ENCODE measurements at regions not wholly inside any gene's neighbourhood (a gene's known extent, or its start where the extent isn't known, plus 50 kb on each side); places are given as distances from the start of the nearest gene placed in this dataset.
"Not testable (repeated sequence)": the region's sequence is repeated elsewhere in the genome, so short reads cannot be mapped to it uniquely, and the experiment has no call there.

DNA sequence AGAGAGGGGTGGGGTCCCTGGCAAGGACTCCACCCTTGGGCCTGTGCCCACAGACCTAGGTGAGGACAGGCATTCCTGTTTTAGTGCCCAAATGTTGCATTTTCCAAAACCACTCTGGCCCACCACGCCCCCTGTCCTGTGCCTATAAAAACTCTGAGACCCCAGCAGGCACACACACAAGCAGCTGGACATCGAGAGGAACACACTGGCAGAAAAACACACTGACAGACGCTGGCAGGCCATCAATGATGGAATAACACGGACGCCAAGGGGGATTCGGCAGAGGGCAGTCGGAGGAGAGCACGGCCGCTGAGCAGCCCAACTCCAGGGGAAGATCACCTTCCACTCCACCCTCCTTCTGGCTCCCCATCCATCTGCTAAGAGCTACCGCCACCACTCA is 386.9 kb upstream of the AUTS2 start (continued):
- TF ChIP-seq ZNF404 (tag by site-specific recombination; IDR thresholded peaks at IDR 0.05) (no peak), ZBTB48 (tag by site-specific recombination; IDR thresholded peaks at IDR 0.05) (no peak), ZNF239 (tag by site-specific recombination; IDR thresholded peaks at IDR 0.05) (no peak), SP7 (tag by site-specific recombination; IDR thresholded peaks at IDR 0.05) (no peak)
- TF ChIP-seq, protein P1, sequence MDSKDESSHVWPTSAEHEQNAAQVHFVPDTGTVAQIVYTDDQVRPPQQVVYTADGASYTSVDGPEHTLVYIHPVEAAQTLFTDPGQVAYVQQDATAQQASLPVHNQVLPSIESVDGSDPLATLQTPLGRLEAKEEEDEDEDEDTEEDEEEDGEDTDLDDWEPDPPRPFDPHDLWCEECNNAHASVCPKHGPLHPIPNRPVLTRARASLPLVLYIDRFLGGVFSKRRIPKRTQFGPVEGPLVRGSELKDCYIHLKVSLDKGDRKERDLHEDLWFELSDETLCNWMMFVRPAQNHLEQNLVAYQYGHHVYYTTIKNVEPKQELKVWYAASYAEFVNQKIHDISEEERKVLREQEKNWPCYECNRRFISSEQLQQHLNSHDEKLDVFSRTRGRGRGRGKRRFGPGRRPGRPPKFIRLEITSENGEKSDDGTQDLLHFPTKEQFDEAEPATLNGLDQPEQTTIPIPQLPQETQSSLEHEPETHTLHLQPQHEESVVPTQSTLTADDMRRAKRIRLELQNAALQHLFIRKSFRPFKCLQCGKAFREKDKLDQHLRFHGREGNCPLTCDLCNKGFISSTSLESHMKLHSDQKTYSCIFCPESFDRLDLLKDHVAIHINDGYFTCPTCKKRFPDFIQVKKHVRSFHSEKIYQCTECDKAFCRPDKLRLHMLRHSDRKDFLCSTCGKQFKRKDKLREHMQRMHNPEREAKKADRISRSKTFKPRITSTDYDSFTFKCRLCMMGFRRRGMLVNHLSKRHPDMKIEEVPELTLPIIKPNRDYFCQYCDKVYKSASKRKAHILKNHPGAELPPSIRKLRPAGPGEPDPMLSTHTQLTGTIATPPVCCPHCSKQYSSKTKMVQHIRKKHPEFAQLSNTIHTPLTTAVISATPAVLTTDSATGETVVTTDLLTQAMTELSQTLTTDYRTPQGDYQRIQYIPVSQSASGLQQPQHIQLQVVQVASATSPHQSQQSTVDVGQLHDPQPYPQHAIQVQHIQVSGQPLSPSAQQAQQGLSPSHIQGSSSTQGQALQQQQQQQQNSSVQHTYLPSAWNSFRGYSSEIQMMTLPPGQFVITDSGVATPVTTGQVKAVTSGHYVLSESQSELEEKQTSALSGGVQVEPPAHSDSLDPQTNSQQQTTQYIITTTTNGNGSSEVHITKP (tag by site-specific recombination; IDR thresholded peaks at IDR 0.05), result no peak

DNA sequence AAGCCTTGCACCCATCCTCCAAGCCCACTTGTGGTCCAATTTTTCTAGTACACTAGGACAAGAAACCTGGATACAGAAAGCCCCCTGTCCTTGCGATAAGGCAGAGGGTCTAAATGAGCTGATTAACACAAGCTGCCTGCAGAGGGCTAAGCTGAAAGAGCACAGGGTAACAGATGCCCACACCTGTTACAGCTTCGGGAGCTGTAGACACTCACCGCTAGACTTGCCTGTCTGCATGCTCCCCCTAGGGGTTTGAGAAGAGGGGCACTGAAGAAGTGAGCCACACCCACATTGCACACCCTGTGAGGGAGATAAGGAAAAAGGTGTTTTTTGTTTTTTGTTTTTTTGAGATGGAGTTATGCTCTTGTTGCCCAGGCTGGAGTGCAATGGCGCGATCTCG is 386.5 kb upstream of the AUTS2 start:
- Histone ChIP-seq H3K4me1 (ENCODE audit: control insufficient read depth, insufficient read depth, low read length) (no peaks in the 10 kb centered on the region), H3K36me3 (ENCODE audit: control insufficient read depth in 2 of 2, insufficient read depth in 1 of 2, low read length in 2 of 2) (no peaks in the 10 kb centered on the region), H3K9me3 (ENCODE audit: control insufficient read depth, insufficient read depth, low read depth, low read length) (no peaks in the 10 kb centered on the region), H3K4me3 (ENCODE audit: low read depth, low read length) (no peak overlapping the region), H3K27ac (ENCODE audit: extremely low read depth, low read depth, low read length) (no peak overlapping the region)
- ChIA-PET CTCF (interaction anchor here (0.7 kb wide), 2 partner anchors 155 to 465 kb away, joined by 4 to 5 read pairs; no protein-coding TSS in a partner anchor), POLR2A (no interaction called here)
- TF ChIP-seq ZNF558 (tag by site-specific recombination; IDR thresholded peaks at IDR 0.05) (no peak), SCRT2 (tag by site-specific recombination; IDR thresholded peaks at IDR 0.05) (0 out of 2 replicates have a peak, but pooled peaks have one; percentile 29), ZNF514 (tag by site-specific recombination; IDR thresholded peaks at IDR 0.05) (no peak)

DNA sequence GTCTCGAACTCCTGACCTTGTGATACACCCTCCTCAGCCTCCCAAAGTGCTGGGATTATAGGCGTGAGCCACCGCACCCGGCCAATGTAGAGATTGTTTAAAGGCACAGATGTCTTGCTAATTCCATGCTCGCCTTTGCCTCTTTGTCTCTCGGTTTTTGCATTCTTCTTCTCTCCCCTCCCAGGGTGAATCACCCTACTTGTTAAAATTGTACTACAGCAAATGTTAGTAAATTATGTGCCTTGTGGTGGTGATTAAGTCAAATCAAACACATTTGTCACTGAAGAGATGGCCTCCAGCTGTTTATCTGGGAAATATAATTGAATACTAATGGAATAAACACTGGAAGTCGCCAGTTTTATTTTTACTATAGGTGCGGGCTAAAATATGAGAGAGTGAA is 384.4 kb upstream of the AUTS2 start:
- Histone ChIP-seq H3K4me1 (ENCODE audit: control insufficient read depth, insufficient read depth, low read length) (no peaks in the 10 kb centered on the region), H3K9me3 (ENCODE audit: control insufficient read depth, insufficient read depth, low read depth, low read length) (no peaks in the 10 kb centered on the region), H3K4me3 (ENCODE audit: low read depth, low read length) (no peak overlapping the region), H3K36me3 (ENCODE audit: control insufficient read depth in 2 of 2, insufficient read depth in 1 of 2, low read length in 2 of 2) (no peaks in the 10 kb centered on the region), H3K27ac (ENCODE audit: extremely low read depth, low read depth, low read length) (no peak overlapping the region)
- TF ChIP-seq ZNF830 (tag by site-specific recombination; IDR thresholded peaks at IDR 0.05; ENCODE audit: low read depth) (no peak), ZNF391 (tag by site-specific recombination; IDR thresholded peaks at IDR 0.05; ENCODE audit: borderline replicate concordance, low read depth) (no peak), ZFP69B (tag by site-specific recombination; IDR thresholded peaks at IDR 0.05) (no peak), SALL2 (tag by site-specific recombination; IDR thresholded peaks at IDR 0.05; ENCODE audit: borderline replicate concordance) (no peak), ZNF174 (tag by site-specific recombination; IDR thresholded peaks at IDR 0.05) (no peak), ZNF510 (tag by site-specific recombination; IDR thresholded peaks at IDR 0.05; ENCODE audit: insufficient replicate concordance) (no peak), ZNF777 (tag by site-specific recombination; IDR thresholded peaks at IDR 0.05; ENCODE audit: borderline replicate concordance) (no peak), GLI2 (tag by site-specific recombination; IDR thresholded peaks at IDR 0.05; ENCODE audit: borderline replicate concordance, low read depth) (no peak), ZNF133 (tag by site-specific recombination; IDR thresholded peaks at IDR 0.05) (no peak), EGR2 (tag by site-specific recombination; IDR thresholded peaks at IDR 0.05; ENCODE audit: low read depth) (no peak), GLIS1 (tag by site-specific recombination; IDR thresholded peaks at IDR 0.05) (no peak), ZNF37A (tag by site-specific recombination; IDR thresholded peaks at IDR 0.05) (no peak), BCL11B (tag by site-specific recombination; IDR thresholded peaks at IDR 0.05; ENCODE audit: low read depth) (no peak), ZNF837 (tag by site-specific recombination; IDR thresholded peaks at IDR 0.05) (no peak), ZFP37 (tag by site-specific recombination; IDR thresholded peaks at IDR 0.05) (no peak)
- TF ChIP-seq, protein P2, sequence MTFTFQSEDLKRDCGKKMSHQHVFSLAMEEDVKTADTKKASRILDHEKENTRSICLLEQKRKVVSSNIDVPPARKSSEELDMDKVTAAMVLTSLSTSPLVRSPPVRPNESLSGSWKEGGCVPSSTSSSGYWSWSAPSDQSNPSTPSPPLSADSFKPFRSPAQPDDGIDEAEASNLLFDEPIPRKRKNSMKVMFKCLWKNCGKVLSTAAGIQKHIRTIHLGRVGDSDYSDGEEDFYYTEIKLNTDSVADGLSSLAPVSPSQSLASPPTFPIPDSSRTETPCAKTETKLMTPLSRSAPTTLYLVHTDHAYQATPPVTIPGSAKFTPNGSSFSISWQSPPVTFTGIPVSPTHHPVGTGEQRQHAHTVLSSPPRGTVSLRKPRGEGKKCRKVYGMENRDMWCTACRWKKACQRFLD (tag by site-specific recombination; IDR thresholded peaks at IDR 0.05), result no peak
- TF ChIP-seq, protein P3, sequence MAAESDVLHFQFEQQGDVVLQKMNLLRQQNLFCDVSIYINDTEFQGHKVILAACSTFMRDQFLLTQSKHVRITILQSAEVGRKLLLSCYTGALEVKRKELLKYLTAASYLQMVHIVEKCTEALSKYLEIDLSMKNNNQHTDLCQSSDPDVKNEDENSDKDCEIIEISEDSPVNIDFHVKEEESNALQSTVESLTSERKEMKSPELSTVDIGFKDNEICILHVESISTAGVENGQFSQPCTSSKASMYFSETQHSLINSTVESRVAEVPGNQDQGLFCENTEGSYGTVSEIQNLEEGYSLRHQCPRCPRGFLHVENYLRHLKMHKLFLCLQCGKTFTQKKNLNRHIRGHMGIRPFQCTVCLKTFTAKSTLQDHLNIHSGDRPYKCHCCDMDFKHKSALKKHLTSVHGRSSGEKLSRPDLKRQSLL (tag by site-specific recombination; IDR thresholded peaks at IDR 0.05), result no peak
- ChIA-PET CTCF (no interaction called here), POLR2A (no interaction called here)

DNA sequence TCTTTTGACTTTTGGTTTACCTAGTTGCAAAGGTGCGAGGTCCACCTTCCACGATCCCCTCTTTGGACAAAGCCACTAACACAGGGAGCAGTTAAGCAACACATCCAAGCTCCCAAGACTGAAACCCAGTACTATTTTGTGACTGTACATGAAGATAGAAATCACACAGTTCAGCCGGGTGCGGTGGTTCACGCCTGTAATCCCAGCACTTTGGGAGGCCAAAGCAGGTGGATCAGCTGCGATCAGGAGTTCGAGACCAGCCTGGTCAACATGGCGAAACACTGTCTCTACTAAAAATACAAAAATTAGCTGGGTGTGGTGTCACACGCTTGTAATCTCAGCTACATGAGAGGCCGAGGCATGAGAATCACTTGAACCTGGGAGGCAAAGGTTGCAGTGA is 382.8 kb upstream of the AUTS2 start:
- H3K36me3 ChIP-seq (ENCODE audit: control insufficient read depth in 2 of 2, insufficient read depth in 1 of 2, low read length in 2 of 2); H3K4me3 ChIP-seq (ENCODE audit: low read depth, low read length); CTCF ChIA-PET; POLR2A ChIA-PET; H3K9me3 ChIP-seq (ENCODE audit: control insufficient read depth, insufficient read depth, low read depth, low read length); H3K4me1 ChIP-seq (ENCODE audit: control insufficient read depth, insufficient read depth, low read length); H3K27ac ChIP-seq (ENCODE audit: extremely low read depth, low read depth, low read length): not testable (repeated sequence)

Data from HEK293 (cell line).